ENCODE measurements at regions not wholly inside any gene's neighbourhood (a gene's known extent, or its start where the extent isn't known, plus 50 kb on each side); places are given as distances from the start of the nearest gene placed in this dataset.

GRCh38 chr9:7523426-7524043, 276.0 kb downstream of the DMAC1 start:
- TF ChIP-seq, protein P1, sequence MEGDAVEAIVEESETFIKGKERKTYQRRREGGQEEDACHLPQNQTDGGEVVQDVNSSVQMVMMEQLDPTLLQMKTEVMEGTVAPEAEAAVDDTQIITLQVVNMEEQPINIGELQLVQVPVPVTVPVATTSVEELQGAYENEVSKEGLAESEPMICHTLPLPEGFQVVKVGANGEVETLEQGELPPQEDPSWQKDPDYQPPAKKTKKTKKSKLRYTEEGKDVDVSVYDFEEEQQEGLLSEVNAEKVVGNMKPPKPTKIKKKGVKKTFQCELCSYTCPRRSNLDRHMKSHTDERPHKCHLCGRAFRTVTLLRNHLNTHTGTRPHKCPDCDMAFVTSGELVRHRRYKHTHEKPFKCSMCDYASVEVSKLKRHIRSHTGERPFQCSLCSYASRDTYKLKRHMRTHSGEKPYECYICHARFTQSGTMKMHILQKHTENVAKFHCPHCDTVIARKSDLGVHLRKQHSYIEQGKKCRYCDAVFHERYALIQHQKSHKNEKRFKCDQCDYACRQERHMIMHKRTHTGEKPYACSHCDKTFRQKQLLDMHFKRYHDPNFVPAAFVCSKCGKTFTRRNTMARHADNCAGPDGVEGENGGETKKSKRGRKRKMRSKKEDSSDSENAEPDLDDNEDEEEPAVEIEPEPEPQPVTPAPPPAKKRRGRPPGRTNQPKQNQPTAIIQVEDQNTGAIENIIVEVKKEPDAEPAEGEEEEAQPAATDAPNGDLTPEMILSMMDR (IDR thresholded peaks at IDR 0.05) = no peak
- TF ChIP-seq POLR2A (IDR thresholded peaks at IDR 0.05) = no peak
